HepG2 (cell line): ENCODE measurements at regions not wholly inside any gene's neighbourhood (a gene's known extent, or its start where the extent isn't known, plus 50 kb on each side); places are given as distances from the start of the nearest gene placed in this dataset.
A peak's percentile ranks its signal among the peaks of the same experiment; 100 is the strongest.

Experiments
- ATAC-seq: fragments of 200-7000 bp; cut with Tn5 transposase; 3 replicates; pipeline ENCODE4 v1.9.1; 2020; ENCODE audit warnings: mild to moderate bottlenecking, moderate library complexity
- BruUV-seq: library from RNA; stranded (reverse); fragments of 400-500 nt; replicated peaks from 2 replicates; lab custom pipeline; 2021; lab: Mats Ljungman, UMichigan
- CTCF ChIA-PET: fragments of 300-600 bp; formaldehyde crosslinking; extraction: SDS; loops from one replicate; lab custom pipeline; 2021; ENCODE audit warnings: low total read pairs, inconsistent platforms, low intra/inter-chr PET ratio; lab: Yijun Ruan, JAX
- POLR2A ChIA-PET: fragments of 350-600 bp; sonication (Branson Sonifier 250); formaldehyde crosslinking; loops from one replicate; lab custom pipeline; 2020; ENCODE audit warnings: antibody characterized with exemption, inconsistent platforms; lab: Yijun Ruan, JAX
- DNase-seq: peaks from one replicate; pipeline ENCODE4 v3.0.0-alpha.2; 2015; ENCODE audit warnings: low spot score
- FAIRE-seq: peaks from 3 replicates; lab custom pipeline; 2011; peaks lifted over from hg19 to GRCh38; lab: Jason Lieb, UNC
- H2AFZ ChIP-seq: one replicate; pipeline ENCODE4 v1.6.1; 2011; ENCODE audit warnings: low read length, inconsistent platforms
- H3K27ac ChIP-seq: fragments of 300-600 bp; 3 replicates; pipeline ENCODE4 v1.8.0; 2011; ENCODE audit warnings: mixed run types, mild to moderate bottlenecking, mixed read lengths, low read length, inconsistent platforms; ENCODE audit not compliant: insufficient read depth; ENCODE audit errors: extremely low read length
- H3K27me3 ChIP-seq, 2 experiments: fragments of 200-600 bp in 1 of 2; 2 replicates in 1 of 2; 3 replicates in 1 of 2; pipeline versions ENCODE4 v1.6.0 to v1.8.0; 2011; ENCODE audit warnings: low read length in 2 of 2, mild to moderate bottlenecking in 2 of 2, moderate library complexity in 2 of 2, inconsistent platforms in 1 of 2; ENCODE audit not compliant: insufficient read depth in 2 of 2, control insufficient read depth in 1 of 2
- H3K36me3 ChIP-seq, 2 experiments: fragments of 200-600 bp in 1 of 2; replicated peaks in 1 of 2; 2 replicates in 1 of 2; 3 replicates in 1 of 2; pipeline versions ENCODE4 v1.5.1 to v1.8.0; 2011; ENCODE audit warnings: low read length in 2 of 2, inconsistent platforms in 1 of 2; ENCODE audit not compliant: insufficient read depth in 2 of 2, control insufficient read depth in 1 of 2
- H3K4me1 ChIP-seq: 2 replicates; pipeline ENCODE4 v1.5.1; 2012; ENCODE audit warnings: low read length, inconsistent platforms; ENCODE audit not compliant: insufficient read depth
- H3K4me2 ChIP-seq: 2 replicates; pipeline ENCODE4 v1.6.0; 2011; ENCODE audit warnings: low read depth, low read length, inconsistent platforms
- H3K4me3 ChIP-seq, 3 experiments: fragments of 200-600 bp in 1 of 3; sonication (generic), shearing (Covaris generic) in 1 of 3; replicated peaks in 1 of 3; 2 replicates each; pipeline ENCODE4 v1.5.1; 2011 to 2016; ENCODE audit warnings: low read length in 3 of 3, inconsistent platforms in 2 of 3, low read depth in 2 of 3, mild to moderate bottlenecking in 2 of 3, control low read depth in 1 of 3, mixed read lengths in 1 of 3; ENCODE audit not compliant: insufficient read depth in 1 of 3
- H3K79me2 ChIP-seq: one replicate; pipeline ENCODE4 v1.6.1; 2011; ENCODE audit warnings: low read length, inconsistent platforms; ENCODE audit not compliant: insufficient read depth
- H3K9ac ChIP-seq: 2 replicates; pipeline ENCODE4 v1.6.0; 2011; ENCODE audit warnings: mild to moderate bottlenecking, low read depth, low read length, inconsistent platforms; ENCODE audit not compliant: insufficient read depth
- H3K9me3 ChIP-seq: 2 replicates; pipeline ENCODE4 v1.5.1; 2012; ENCODE audit warnings: mild to moderate bottlenecking, low read length
- H4K20me1 ChIP-seq: 2 replicates; pipeline ENCODE4 v1.6.0; 2011; ENCODE audit warnings: inconsistent platforms, mild to moderate bottlenecking, low read length, moderate library complexity; ENCODE audit not compliant: insufficient read depth
- CSRNP2 ChIP-seq: sonication (generic); formaldehyde crosslinking; conservative IDR thresholded peaks from 2 replicates; pipeline ENCODE4 v1.8.0; 2022; ENCODE audit warnings: low read depth, missing genetic modification reagents
- HHEX ChIP-seq: IDR thresholded peaks from 2 replicates; pipeline ENCODE4 v1.6.1; 2016; ENCODE audit warnings: control low read depth
- JARID2 ChIP-seq: sonication (generic); formaldehyde crosslinking; IDR thresholded peaks from 2 replicates; pipeline ENCODE4 v1.8.1; 2023; ENCODE audit warnings: missing genetic modification reagents, inconsistent platforms; ENCODE audit not compliant: insufficient replicate concordance
- MTF2 ChIP-seq: sonication (generic); formaldehyde crosslinking; IDR thresholded peaks from 2 replicates; pipeline ENCODE4 v1.5.0; 2020; ENCODE audit warnings: missing genetic modification reagents, borderline replicate concordance
- SMYD3 ChIP-seq: sonication (generic); formaldehyde crosslinking; IDR thresholded peaks from 2 replicates; pipeline ENCODE4 v1.8.1; 2023; ENCODE audit warnings: mild to moderate bottlenecking, missing genetic modification reagents
- SOX13 ChIP-seq, 3 experiments: fragments of 450-650 bp in 1 of 3; sonication (generic) in 1 of 3; formaldehyde crosslinking in 1 of 3; IDR thresholded peaks in 2 of 3; conservative IDR thresholded peaks in 1 of 3; 2 replicates each; pipeline versions ENCODE4 v1.5.0 to v1.6.1; 2016 to 2020; ENCODE audit warnings: antibody characterized with exemption in 1 of 3, mild to moderate bottlenecking in 1 of 3, missing compliant biosample characterization in 1 of 3, missing genetic modification reagents in 1 of 3, moderate library complexity in 1 of 3
- SP1 ChIP-seq, 2 experiments: fragments of 450-650 bp in 1 of 2; sonication (generic) in 1 of 2; formaldehyde crosslinking in 1 of 2; IDR thresholded peaks; 2 replicates each; pipeline versions ENCODE4 v1.4.0 to v1.6.1; 2016 to 2020; ENCODE audit warnings: missing genetic modification reagents in 1 of 2
- SRF ChIP-seq: IDR thresholded peaks from 2 replicates; pipeline ENCODE4 v1.6.1; 2011; ENCODE audit warnings: mild to moderate bottlenecking, low read depth, low read length, moderate library complexity
- U2AF2 ChIP-seq: fragments of 200-400 bp; formaldehyde crosslinking; IDR thresholded peaks from 2 replicates; pipeline ENCODE4 v1.6.1; 2017; ENCODE audit warnings: low read depth, mild to moderate bottlenecking, low read length
- WIZ ChIP-seq: sonication (generic); formaldehyde crosslinking; IDR thresholded peaks from 2 replicates; pipeline ENCODE4 v1.5.1; 2020; ENCODE audit warnings: mild to moderate bottlenecking, missing genetic modification reagents
- ZNF329 ChIP-seq: sonication (generic); formaldehyde crosslinking; IDR thresholded peaks from 2 replicates; pipeline ENCODE4 v1.9.0; 2021; ENCODE audit warnings: low read depth, mild to moderate bottlenecking, missing genetic modification reagents
- ZNF577 ChIP-seq: sonication (generic); formaldehyde crosslinking; IDR thresholded peaks from 2 replicates; pipeline ENCODE4 v1.4.0; 2020; ENCODE audit warnings: mild to moderate bottlenecking, low read depth, missing genetic modification reagents, borderline replicate concordance
- ZNF678 ChIP-seq: sonication (generic); formaldehyde crosslinking; IDR thresholded peaks from 2 replicates; pipeline ENCODE4 v1.4.0; 2020; ENCODE audit warnings: mild to moderate bottlenecking, missing genetic modification reagents
- ZNF713 ChIP-seq: sonication (generic); formaldehyde crosslinking; IDR thresholded peaks from 2 replicates; pipeline ENCODE4 v1.4.0; 2020; ENCODE audit warnings: mild to moderate bottlenecking, missing genetic modification reagents
- WGBS: methylation state at CpG from one replicate; pipeline ENCODE4 v1.1.6; 2017; ENCODE audit warnings: low lambda C conversion rate; 5-methylcytosine and 5-hydroxymethylcytosine counted together
- in situ Hi-C: cut with HindIII; loops from 2 replicates; pipeline ENCODE4 v1.10.0; 2017; ENCODE audit warnings: low pct_unique_long_range_greater_than_20kb; ENCODE audit not compliant: extremely low pct_ligation_motif_present
- intact Hi-C: fragments of 100-400 bp; cut with micrococcal nuclease; formaldehyde crosslinking; loops from one replicate; pipeline ENCODE4 v1.10.0; 2022; ENCODE audit not compliant: unreplicated experiment

DNA sequence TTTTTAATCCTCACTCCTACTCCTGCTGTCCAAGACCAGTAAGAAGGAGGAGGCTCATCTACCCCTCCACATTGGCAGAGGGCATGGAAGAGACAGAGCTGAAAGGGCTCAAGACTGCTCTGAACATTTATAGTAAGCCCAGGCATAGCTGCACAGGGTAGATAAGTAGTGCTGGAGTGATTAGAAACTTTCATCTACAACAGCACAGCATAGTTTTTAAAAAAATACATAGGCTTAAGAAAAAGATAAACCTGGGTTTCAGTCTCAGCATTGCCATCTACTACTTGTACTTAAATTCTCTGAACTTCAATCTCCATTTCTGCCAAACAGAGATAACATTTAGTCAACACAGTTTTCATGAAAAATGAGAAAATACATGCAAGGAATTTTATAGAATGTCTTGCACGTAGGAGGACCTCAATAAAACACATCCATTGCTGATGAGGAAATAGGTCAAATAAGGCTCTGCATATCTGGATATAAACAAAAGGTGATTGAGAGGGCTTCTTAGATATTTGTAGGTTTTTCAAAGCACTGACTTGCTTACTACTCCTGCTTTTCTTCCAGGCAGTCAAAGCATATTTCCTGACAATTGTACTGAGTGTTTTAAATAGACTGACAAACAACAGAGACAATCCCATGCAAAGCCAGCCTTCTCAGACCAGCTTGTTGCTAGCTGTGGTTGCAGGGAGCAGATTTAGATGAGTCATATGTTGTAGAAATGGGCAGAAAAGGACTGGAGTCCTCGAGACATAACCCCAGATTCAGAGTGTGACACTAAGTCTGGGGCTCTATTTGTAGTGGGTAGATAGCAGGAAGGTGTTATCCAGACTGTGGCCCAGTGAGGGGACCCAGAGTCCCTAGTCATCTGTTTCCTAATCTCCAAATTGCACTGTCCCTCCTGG is 107.4 kb upstream of the TAB2 start:
- H3K27me3 ChIP-seq = peaks cover 0 to 26% of the 10 kb centered on the region in 2 experiments; a peak in 3 of 5 replicates

GRCh38 chr6:149211046-149211571 is 106.4 kb upstream of the TAB2 start:
- Histone ChIP-seq H3K36me3 (no peaks in the 10 kb centered on the region), H3K27me3 (peaks cover 0 to 23% of the 10 kb centered on the region in 2 experiments; a peak in 3 of 5 replicates), H3K27ac (no peak overlapping the region), H3K9ac (no peak overlapping the region), H3K79me2 (no peaks in the 10 kb centered on the region), H3K4me2 (no peak overlapping the region), H3K4me3 (no peak overlapping the region), H3K9me3 (no peaks in the 10 kb centered on the region), H3K4me1 (no peaks in the 10 kb centered on the region), H4K20me1 (no peaks in the 10 kb centered on the region), H2AFZ (no peak overlapping the region)
- WGBS = 29% methylated on average over 6 of the region's 6 CpGs
- in situ Hi-C loops (no loop called here), intact Hi-C loops (no loop called here)
- no peak for FAIRE-seq
- DNase-seq = peak; percentile 35
- CTCF ChIA-PET = no interaction called here
- BruUV-seq = no TSS peak
- ATAC-seq = peak; percentile 52
- TF ChIP-seq SP1 (IDR thresholded peaks at IDR 0.05) (no peak), SP1 (CRISPR knock-in tag; IDR thresholded peaks at IDR 0.05) (no peak), JARID2 (CRISPR knock-in tag) (no peak), CSRNP2 (no peak), SOX13 (IDR thresholded peaks at IDR 0.05) (no peak), SOX13 (CRISPR knock-in tag; conservative IDR thresholded peaks at IDR 0.05 in 1 of 2, IDR thresholded peaks at IDR 0.05 in 1 of 2) (peak in 1 of 2 experiments; percentile 34; a peak in 1 of 4 replicates), SRF (peak; percentile 82; the same call in 1 of the 2 replicates)
- POLR2A ChIA-PET = no interaction called here

More for the DNA sequence above, 107.4 kb upstream of the TAB2 start:
- no peaks in the 10 kb centered on the region for H3K36me3 ChIP-seq
- no peak overlapping the region for H3K9ac ChIP-seq
- ATAC-seq = no peak
- H3K9me3 ChIP-seq = no peaks in the 10 kb centered on the region
- H3K79me2 ChIP-seq = no peaks in the 10 kb centered on the region
- H4K20me1 ChIP-seq = no peaks in the 10 kb centered on the region
- FAIRE-seq = no peak
- H3K4me1 ChIP-seq = no peaks in the 10 kb centered on the region
- intact Hi-C loops = no loop called here
- BruUV-seq = no TSS peak
- WGBS = 7% methylated on average over 2 of the region's 2 CpGs
- no peak for TF ChIP-seq SMYD3 (CRISPR knock-in tag)
- no peak for TF ChIP-seq WIZ (CRISPR knock-in tag)
- no peak for TF ChIP-seq MTF2
- no peak for TF ChIP-seq ZNF577
- no peak for TF ChIP-seq ZNF329 (CRISPR knock-in tag)
- TF ChIP-seq ZNF678 = no peak
- no peak for TF ChIP-seq ZNF713 (CRISPR knock-in tag)
- no peak for TF ChIP-seq HHEX (CRISPR knock-in tag)
- no peak for TF ChIP-seq U2AF2
- no peak overlapping the region for H2AFZ ChIP-seq
- H3K4me2 ChIP-seq = no peak overlapping the region
- H3K27ac ChIP-seq = no peak overlapping the region
- DNase-seq = no peak
- CTCF ChIA-PET = no interaction called here
- POLR2A ChIA-PET = no interaction called here
- in situ Hi-C loops = no loop called here
- H3K4me3 ChIP-seq = no peak overlapping the region
